ENCODE measurements at regions not wholly inside any gene's neighbourhood (a gene's known extent, or its start where the extent isn't known, plus 50 kb on each side); places are given as distances from the start of the nearest gene placed in this dataset.

GRCh38 chr1:199746666-199747384 is 280.7 kb upstream of the NR5A2 start:
- DNase-seq (ENCODE audit: low spot score): no peak

- no peak for DNase-seq (ENCODE audit: low spot score)
Observed at GRCh38 chr1:199747984-199748383, 279.5 kb upstream of the NR5A2 start.

GRCh38 chr1:199751506-199751905 is 276.0 kb upstream of the NR5A2 start:
- DNase-seq (ENCODE audit: low spot score): no peak

GRCh38 chr1:199751962-199752687 is 275.4 kb upstream of the NR5A2 start:
- no peak for DNase-seq (ENCODE audit: low spot score)

GRCh38 chr1:199752688-199753027 is 274.9 kb upstream of the NR5A2 start:
- DNase-seq (ENCODE audit: low spot score): no peak

GRCh38 chr1:199753513-199753912 is 274.0 kb upstream of the NR5A2 start:
- no peak for DNase-seq (ENCODE audit: low spot score)

- DNase-seq (ENCODE audit: low spot score): no peak
Observed at GRCh38 chr1:199756066-199756465, 271.4 kb upstream of the NR5A2 start.

GRCh38 chr1:199758626-199759255 is 268.8 kb upstream of the NR5A2 start:
- no peak for DNase-seq (ENCODE audit: low spot score)

GRCh38 chr1:199759268-199759730 is 268.2 kb upstream of the NR5A2 start:
- no peak for DNase-seq (ENCODE audit: low spot score)

GRCh38 chr1:199762572-199762971 is 264.9 kb upstream of the NR5A2 start:
- no peak for DNase-seq (ENCODE audit: low spot score)

- no peak for DNase-seq (ENCODE audit: low spot score)
Observed at GRCh38 chr1:199766218-199766792, 261.2 kb upstream of the NR5A2 start.

GRCh38 chr1:199767700-199768099 is 259.8 kb upstream of the NR5A2 start:
- no peak for DNase-seq (ENCODE audit: low spot score)

GRCh38 chr1:199774433-199775089 is 252.9 kb upstream of the NR5A2 start:
- DNase-seq (ENCODE audit: low spot score): no peak

- no peak for DNase-seq (ENCODE audit: low spot score)
Observed at GRCh38 chr1:199776768-199777497, 250.6 kb upstream of the NR5A2 start.

GRCh38 chr1:199778324-199778955 is 249.1 kb upstream of the NR5A2 start:
- DNase-seq (ENCODE audit: low spot score): no peak

GRCh38 chr1:199780091-199780490 is 247.4 kb upstream of the NR5A2 start:
- no peak for DNase-seq (ENCODE audit: low spot score)

- no peak for DNase-seq (ENCODE audit: low spot score)
Observed at GRCh38 chr1:199780948-199781670, 246.4 kb upstream of the NR5A2 start.

- DNase-seq (ENCODE audit: low spot score): no peak
Observed at GRCh38 chr1:199784138-199784895, 243.2 kb upstream of the NR5A2 start.

GRCh38 chr1:199786695-199787094 is 240.8 kb upstream of the NR5A2 start:
- no peak for DNase-seq (ENCODE audit: low spot score)

GRCh38 chr1:199789141-199789540 is 238.4 kb upstream of the NR5A2 start:
- DNase-seq (ENCODE audit: low spot score): no peak
